HCT116 (cell line): ENCODE measurements at regions not wholly inside any gene's neighbourhood (a gene's known extent, or its start where the extent isn't known, plus 50 kb on each side); places are given as distances from the start of the nearest gene placed in this dataset.

ENCODE experiments used
- ATAC-seq: fragments of 200-7000 bp; cut with Tn5 transposase; 2 replicates; pipeline ENCODE4 v1.9.1; 2020; ENCODE audit warnings: mild to moderate bottlenecking, moderate library complexity
- BruUV-seq: library from RNA; stranded (reverse); fragments of 400-500 nt; replicated peaks from 2 replicates; lab custom pipeline; 2021; lab: Mats Ljungman, UMichigan
- CTCF ChIA-PET: fragments of 300-600 bp; sonication (Branson Sonifier 250); formaldehyde crosslinking; loops from one replicate; lab custom pipeline; 2021; ENCODE audit warnings: antibody characterized with exemption; lab: Charles Lee
- POLR2A ChIA-PET: fragments of 300-600, 350-600 bp; sonication (Branson Sonifier 250); formaldehyde crosslinking; loops from one replicate; lab custom pipeline; 2021; ENCODE audit warnings: antibody characterized with exemption; lab: Charles Lee
- RAD21 ChIA-PET, 2 experiments: fragments of 300-600 bp; sonication (Branson Sonifier 250); formaldehyde crosslinking; loops; one replicate each; lab custom pipeline; 2023; ENCODE audit warnings: low total read pairs in 2 of 2; ENCODE audit not compliant: uncharacterized antibody in 2 of 2, unreplicated experiment in 2 of 2, low non-redundant PET in 1 of 2; lab: Charles Lee
- DNase-seq: peaks from one replicate; pipeline ENCODE4 v3.0.0-alpha.2; 2010; ENCODE audit warnings: low read depth, low spot score
- H2AFZ ChIP-seq: fragments of 200-600 bp; shearing (Covaris generic), sonication (generic); 2 replicates; pipeline ENCODE4 v1.6.1; 2017; ENCODE audit warnings: low read depth, mixed run types, mixed read lengths, antibody characterized with exemption, low read length; ENCODE audit not compliant: poor library complexity, severe bottlenecking
- H3K27ac ChIP-seq: 2 replicates; pipeline ENCODE4 v1.5.1; 2012; ENCODE audit warnings: low read depth, low read length
- H3K27me3 ChIP-seq: fragments of 200-600 bp; sonication (generic); 2 replicates; pipeline ENCODE4 v1.6.1; 2016; ENCODE audit warnings: mixed run types, low read length, mixed read lengths; ENCODE audit not compliant: insufficient read depth
- H3K36me3 ChIP-seq, 2 experiments: fragments of 200-500 bp in 1 of 2; fragments of 200-600 bp in 1 of 2; sonication (Bioruptor generic) in 1 of 2; sonication (generic) in 1 of 2; 2 replicates each; pipeline versions ENCODE4 v1.5.1 to v1.6.1; 2014 to 2016; ENCODE audit warnings: low read length in 2 of 2, inconsistent platforms in 1 of 2, mixed read lengths in 1 of 2, mixed run types in 1 of 2; ENCODE audit not compliant: insufficient read depth in 2 of 2, control insufficient read depth in 1 of 2
- H3K4me1 ChIP-seq, 2 experiments: fragments of 200-600 bp in 1 of 2; sonication (generic) in 1 of 2; 2 replicates each; pipeline versions ENCODE4 v1.5.1 to v1.6.1; 2012 to 2017; ENCODE audit warnings: low read length in 2 of 2, inconsistent platforms in 1 of 2, mild to moderate bottlenecking in 1 of 2, mixed read lengths in 1 of 2, mixed run types in 1 of 2, moderate library complexity in 1 of 2; ENCODE audit not compliant: insufficient read depth in 2 of 2, control insufficient read depth in 1 of 2
- H3K4me2 ChIP-seq: fragments of 200-600 bp; sonication (generic); 2 replicates; pipeline ENCODE4 v1.6.1; 2017; ENCODE audit warnings: mixed run types, low read length, mixed read lengths
- H3K4me3 ChIP-seq, 2 experiments: fragments of 200-600 bp in 1 of 2; sonication (generic) in 1 of 2; replicated peaks in 1 of 2; 2 replicates each; pipeline ENCODE4 v1.5.1; 2011 to 2016; ENCODE audit warnings: low read length in 2 of 2, control low read depth in 1 of 2, low read depth in 1 of 2, mild to moderate bottlenecking in 1 of 2, mixed read lengths in 1 of 2, mixed run types in 1 of 2
- H3K79me2 ChIP-seq: fragments of 200-600 bp; sonication (generic); 2 replicates; pipeline ENCODE4 v1.6.1; 2017; ENCODE audit warnings: mild to moderate bottlenecking, mixed run types, low read length, moderate library complexity, mixed read lengths; ENCODE audit not compliant: insufficient read depth
- H3K9ac ChIP-seq: fragments of 200-600 bp; sonication (generic); 2 replicates; pipeline ENCODE4 v1.6.1; 2016; ENCODE audit warnings: low read length, mixed read lengths
- H3K9me2 ChIP-seq: fragments of 200-600 bp; sonication (generic), shearing (Covaris generic); 2 replicates; pipeline ENCODE4 v1.6.1; 2017; ENCODE audit warnings: mixed run types, mild to moderate bottlenecking, moderate library complexity; ENCODE audit not compliant: insufficient read depth
- H3K9me3 ChIP-seq, 2 experiments: fragments of 200-500 bp in 1 of 2; fragments of 200-600 bp in 1 of 2; sonication (Bioruptor generic) in 1 of 2; sonication (generic) in 1 of 2; 2 replicates each; pipeline ENCODE4 v1.6.1; 2014 to 2017; ENCODE audit warnings: low read length in 2 of 2, mixed read lengths in 2 of 2, inconsistent platforms in 1 of 2, low read depth in 1 of 2, mild to moderate bottlenecking in 1 of 2, mixed run types in 1 of 2, moderate library complexity in 1 of 2; ENCODE audit not compliant: control insufficient read depth in 1 of 2, insufficient read depth in 1 of 2
- H4K20me1 ChIP-seq: fragments of 200-600 bp; sonication (generic), shearing (Covaris generic); 2 replicates; pipeline ENCODE4 v1.6.1; 2017; ENCODE audit warnings: mixed run types, mild to moderate bottlenecking, moderate library complexity; ENCODE audit not compliant: insufficient read depth
- CBX3 ChIP-seq: IDR thresholded peaks from 2 replicates; pipeline ENCODE4 v1.6.1; 2012; ENCODE audit warnings: low read depth
- EZH2phosphoT487 ChIP-seq: fragments of 200-600 bp; IDR thresholded peaks from 2 replicates; pipeline ENCODE4 v1.6.1; 2018; ENCODE audit warnings: antibody characterized with exemption, borderline replicate concordance
- POLR2A ChIP-seq: IDR thresholded peaks from 2 replicates; pipeline ENCODE4 v1.7.0; 2011; ENCODE audit warnings: borderline replicate concordance; ENCODE audit not compliant: insufficient read depth, insufficient read length; ENCODE audit errors: extremely low read depth
- SP1 ChIP-seq: IDR thresholded peaks from 2 replicates; pipeline ENCODE4 v1.6.1; 2012; ENCODE audit warnings: low read depth
- SRF ChIP-seq: IDR thresholded peaks from 2 replicates; pipeline ENCODE4 v1.6.1; 2012; ENCODE audit warnings: low read depth
- ZBTB33 ChIP-seq: IDR thresholded peaks from 2 replicates; pipeline ENCODE4 v1.6.1; 2011; ENCODE audit warnings: mild to moderate bottlenecking, low read length, moderate library complexity; ENCODE audit not compliant: insufficient replicate concordance; ENCODE audit errors: extremely low read depth
- intact Hi-C: fragments of 100-400 bp; cut with micrococcal nuclease; formaldehyde crosslinking; loops from 2 replicates; pipeline ENCODE4 v1.10.0; 2022
- TF ChIP-seq, protein P1 (sequence below): IDR thresholded peaks from 2 replicates; pipeline ENCODE4 v1.6.1; 2012

DNA sequence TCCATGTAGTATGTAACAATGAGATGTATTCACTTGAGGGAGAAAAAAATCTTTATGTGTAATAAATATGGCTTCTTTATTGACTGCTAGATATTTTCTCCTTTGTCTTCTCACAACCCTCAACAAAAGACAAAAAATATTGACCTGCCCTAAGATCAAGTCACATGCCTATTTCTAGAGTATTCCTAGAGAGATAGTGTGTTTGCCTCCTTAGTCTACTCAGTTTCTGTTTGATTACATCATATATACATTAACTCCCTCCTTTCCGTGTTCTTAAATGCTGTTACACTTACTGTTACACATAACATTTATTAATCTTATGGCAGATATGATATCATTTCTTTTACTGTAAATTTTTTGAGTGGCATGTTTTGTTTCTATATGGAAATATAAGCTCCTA lies 281.6 kb upstream of the RGS18 start:
- CTCF ChIA-PET: no interaction called here
- H3K4me2 ChIP-seq: no peak overlapping the region
- no peak for TF ChIP-seq CBX3
- TF ChIP-seq, protein P1, sequence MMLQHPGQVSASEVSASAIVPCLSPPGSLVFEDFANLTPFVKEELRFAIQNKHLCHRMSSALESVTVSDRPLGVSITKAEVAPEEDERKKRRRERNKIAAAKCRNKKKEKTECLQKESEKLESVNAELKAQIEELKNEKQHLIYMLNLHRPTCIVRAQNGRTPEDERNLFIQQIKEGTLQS: no peak
- no peak for TF ChIP-seq ZBTB33
- TF ChIP-seq SP1: no peak
- no peak for TF ChIP-seq SRF
- no peak for TF ChIP-seq EZH2phosphoT487
- TF ChIP-seq, all 23 proteins: peak for 0
- ATAC-seq (no peak), DNase-seq (no peak)
- no peaks in the 10 kb centered on the region for H3K9me2 ChIP-seq
- H2AFZ ChIP-seq: no peak overlapping the region
- ChIA-PET RAD21 (no interaction called here), POLR2A (no interaction called here)
- H3K4me3 ChIP-seq: no peak overlapping the region
- no TSS peak for BruUV-seq
- no peaks in the 10 kb centered on the region for H3K9me3 ChIP-seq
- no peaks in the 10 kb centered on the region for H3K36me3 ChIP-seq
- intact Hi-C loops: no loop called here
- H3K27me3 ChIP-seq: no peaks in the 10 kb centered on the region
- no peaks in the 10 kb centered on the region for H3K4me1 ChIP-seq
- no peaks in the 10 kb centered on the region for H3K79me2 ChIP-seq
- no peaks in the 10 kb centered on the region for H4K20me1 ChIP-seq
- no peak overlapping the region for H3K27ac ChIP-seq
- no peak overlapping the region for H3K9ac ChIP-seq

DNA sequence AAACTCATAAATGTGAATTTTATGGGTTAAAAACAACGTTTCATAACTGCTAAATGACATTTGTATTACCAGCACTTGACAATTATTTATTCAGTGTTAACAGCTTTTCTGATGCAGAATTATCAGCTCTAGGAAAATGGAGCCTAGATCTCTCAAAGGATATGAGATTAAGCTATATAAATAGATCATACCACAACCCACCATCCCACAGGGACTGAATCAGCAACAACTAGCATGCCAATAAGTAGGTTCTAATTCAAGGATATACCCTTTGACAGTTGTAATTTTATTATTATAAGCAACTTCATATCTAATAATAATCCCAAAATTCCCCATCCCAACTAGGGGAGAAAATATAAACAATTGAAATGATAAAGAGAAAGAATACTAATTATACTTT lies 275.4 kb upstream of the RGS18 start:
- Histone ChIP-seq H3K36me3 (no peaks in the 10 kb centered on the region), H4K20me1 (no peaks in the 10 kb centered on the region), H3K4me3 (no peak overlapping the region), H3K4me1 (no peaks in the 10 kb centered on the region), H3K9me3 (no peaks in the 10 kb centered on the region)
- no peak for TF ChIP-seq POLR2A
- TF ChIP-seq, all 23 proteins: peak for 0
- ATAC-seq: no peak
- H3K4me2 ChIP-seq: no peak overlapping the region
- H3K27ac ChIP-seq: no peak overlapping the region
- DNase-seq: no peak
- RAD21 ChIA-PET: no interaction called here
- no peaks in the 10 kb centered on the region for H3K79me2 ChIP-seq
- POLR2A ChIA-PET: no interaction called here
- BruUV-seq: no TSS peak
- H3K9ac ChIP-seq: no peak overlapping the region
- no peaks in the 10 kb centered on the region for H3K9me2 ChIP-seq
- H2AFZ ChIP-seq: no peak overlapping the region
- intact Hi-C loops: no loop called here
- CTCF ChIA-PET: no interaction called here
- no peaks in the 10 kb centered on the region for H3K27me3 ChIP-seq
